Retinal pigment epithelial cell (primary cell): ENCODE measurements at regions not wholly inside any gene's neighbourhood (a gene's known extent, or its start where the extent isn't known, plus 50 kb on each side); places are given as distances from the start of the nearest gene placed in this dataset.
A peak's percentile ranks its signal among the peaks of the same experiment; 100 is the strongest.

ENCODE experiments used
- DNase-seq: peaks from one replicate; pipeline ENCODE4 v3.0.0-alpha.2; 2010; ENCODE audit warnings: low read depth
- H3K4me3 ChIP-seq: 2 replicates; pipeline ENCODE4 v1.5.1; 2011; ENCODE audit warnings: mild to moderate bottlenecking, low read length, control low read depth, moderate library complexity
- CTCF ChIP-seq: conservative IDR thresholded peaks from 2 replicates; pipeline ENCODE4 v1.5.1; 2011; ENCODE audit warnings: low read depth, low read length, control low read depth, inconsistent platforms

GRCh38 chr15:96924570-96924969, 594.1 kb downstream of the NR2F2 start:
- DNase-seq: no peak
- H3K4me3 ChIP-seq: no peak overlapping the region
- no peak for TF ChIP-seq CTCF

- peak overlapping the region; percentile 48 for H3K4me3 ChIP-seq
- peak; percentile 76 for DNase-seq
- TF ChIP-seq CTCF: no peak
Measured at GRCh38 chr15:96947296-96948229, 617.1 kb downstream of the NR2F2 start.

DNA sequence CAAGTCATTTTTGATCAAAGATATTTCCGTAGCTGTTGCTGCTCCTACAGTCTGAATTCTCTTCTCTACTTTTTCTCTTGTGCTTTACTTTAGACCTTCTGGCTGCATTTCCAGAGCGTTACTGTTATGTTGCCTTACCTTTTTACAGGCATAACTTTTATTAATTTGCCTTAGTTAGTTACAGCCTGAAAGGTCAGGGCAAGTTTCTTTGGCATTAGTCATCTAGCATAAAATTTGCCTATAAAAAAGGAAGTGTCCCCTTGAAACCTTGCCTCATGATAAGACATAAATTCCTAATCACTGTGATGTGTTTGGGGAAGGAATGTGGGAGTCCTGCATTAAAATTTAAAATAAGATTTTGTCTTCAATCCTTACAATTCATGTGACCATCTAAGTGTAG, 618.5 kb downstream of the NR2F2 start:
- no peak for DNase-seq
- no peak overlapping the region for H3K4me3 ChIP-seq
- TF ChIP-seq CTCF: no peak

DNA sequence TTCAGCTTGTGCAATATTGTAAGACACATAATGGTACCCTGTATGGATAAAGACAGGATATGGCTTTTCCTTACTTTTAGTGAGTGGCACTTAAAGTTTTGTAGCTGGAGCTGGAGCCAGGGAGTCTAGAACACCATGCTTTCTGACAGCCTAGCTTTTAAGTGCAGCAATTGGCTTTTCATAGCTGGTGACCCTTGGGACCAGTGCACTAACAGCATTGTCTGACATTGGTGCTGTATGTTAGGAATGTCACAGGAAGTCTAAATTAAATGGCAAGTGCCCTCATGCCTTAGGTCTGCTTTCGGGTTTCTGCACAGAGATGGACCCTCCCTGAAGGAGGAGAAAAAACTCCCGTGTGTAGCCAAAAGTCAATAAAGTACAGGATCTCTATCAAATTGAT, 628.2 kb downstream of the NR2F2 start:
- no peak for TF ChIP-seq CTCF
- DNase-seq: no peak

GRCh38 chr15:96959501-96959900, 629.0 kb downstream of the NR2F2 start:
- no peak for DNase-seq
- no peak for TF ChIP-seq CTCF
- no peak overlapping the region for H3K4me3 ChIP-seq

More for the DNA sequence above, 628.2 kb downstream of the NR2F2 start:
- H3K4me3 ChIP-seq: no peak overlapping the region

- no peak for DNase-seq
- no peak overlapping the region for H3K4me3 ChIP-seq
- TF ChIP-seq CTCF: no peak
Measured at GRCh38 chr15:96960711-96961480, 630.4 kb downstream of the NR2F2 start.
